ENCODE measurements at regions not wholly inside any gene's neighbourhood (a gene's known extent, or its start where the extent isn't known, plus 50 kb on each side); places are given as distances from the start of the nearest gene placed in this dataset.
A peak's percentile ranks its signal among the peaks of the same experiment; 100 is the strongest.

DNA sequence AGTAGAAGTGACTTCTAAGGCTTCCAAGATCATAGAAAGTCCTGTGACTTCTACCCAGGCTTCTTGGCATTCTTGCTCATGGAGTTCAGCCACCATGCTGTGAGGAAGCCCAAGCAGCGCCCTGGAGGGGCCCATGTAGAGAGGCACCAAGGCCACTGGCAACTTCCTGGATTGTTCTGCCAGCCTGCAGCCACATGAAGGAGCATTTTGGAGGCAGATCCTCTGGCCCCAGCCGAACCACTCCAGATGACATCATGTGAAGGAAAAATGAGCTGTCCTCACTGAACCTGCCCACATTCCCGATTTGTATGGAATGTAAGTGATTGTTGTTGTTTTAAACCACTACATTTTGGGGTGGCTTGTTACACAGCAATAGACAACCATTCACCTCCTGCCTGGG is 51.5 kb upstream of the MNX1 start:
- peak; percentile 45 for DNase-seq (ENCODE audit: low spot score)

DNA sequence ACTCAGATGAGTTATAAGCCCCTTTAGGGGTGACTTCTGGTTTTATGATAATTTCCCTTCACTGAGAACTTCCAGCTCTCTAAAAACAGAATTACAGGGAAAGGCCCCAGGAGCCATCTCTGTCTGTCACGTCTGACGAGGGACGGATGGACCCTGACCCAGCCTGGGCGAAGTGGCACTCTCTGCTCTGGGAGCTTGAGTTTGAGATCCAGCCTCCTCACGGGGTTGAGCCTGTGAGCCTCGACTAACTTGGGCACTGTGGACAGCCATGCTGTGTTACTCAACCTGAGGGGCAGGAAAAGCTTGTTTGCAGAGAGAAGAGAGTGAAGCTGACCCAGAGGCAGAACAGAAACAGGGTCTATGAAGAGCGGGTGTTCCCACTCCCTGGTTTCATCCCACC is 54.6 kb upstream of the MNX1 start:
- peak; percentile 62 for DNase-seq (ENCODE audit: low spot score)

DNA sequence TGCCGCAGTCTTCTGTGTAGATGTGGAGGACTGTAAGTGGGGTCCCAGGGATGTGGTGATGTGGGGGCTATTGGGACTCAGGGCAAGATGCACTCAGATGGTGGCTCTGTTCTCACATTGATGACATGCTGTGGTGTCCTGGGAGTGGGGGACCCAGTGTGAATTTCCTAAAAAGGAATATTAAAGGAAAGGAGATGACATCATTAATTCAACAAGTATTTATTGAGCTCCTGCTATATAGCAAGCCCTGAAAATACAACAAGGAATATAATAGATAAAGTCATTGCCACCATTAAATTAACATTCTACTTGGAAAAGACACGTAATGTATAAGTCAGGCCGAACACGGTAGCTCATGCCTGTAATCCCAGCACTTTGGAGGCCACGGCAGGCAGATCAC is 61.9 kb upstream of the MNX1 start:
- DNase-seq (ENCODE audit: low spot score), result peak; percentile 26

DNA sequence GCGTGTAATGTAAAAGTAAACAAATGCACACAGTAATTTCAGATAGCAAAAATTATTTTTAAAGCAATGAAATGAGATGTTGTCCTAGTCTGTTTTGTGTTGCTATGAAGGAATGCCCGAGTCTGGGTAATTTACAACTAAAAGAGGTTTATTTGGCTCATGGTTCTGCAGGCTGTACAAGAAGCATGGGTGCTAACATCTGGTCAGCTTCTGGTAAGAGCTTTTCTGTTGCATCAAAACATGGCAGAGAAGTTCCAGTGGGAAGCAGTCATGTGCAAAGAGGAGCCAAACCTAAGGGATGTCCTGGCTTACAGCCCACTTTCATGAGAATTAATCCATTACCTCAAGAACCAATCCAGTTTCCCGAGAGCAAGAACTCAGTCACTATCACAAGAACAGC is 62.9 kb upstream of the MNX1 start:
- DNase-seq (ENCODE audit: low spot score), result no peak

DNA sequence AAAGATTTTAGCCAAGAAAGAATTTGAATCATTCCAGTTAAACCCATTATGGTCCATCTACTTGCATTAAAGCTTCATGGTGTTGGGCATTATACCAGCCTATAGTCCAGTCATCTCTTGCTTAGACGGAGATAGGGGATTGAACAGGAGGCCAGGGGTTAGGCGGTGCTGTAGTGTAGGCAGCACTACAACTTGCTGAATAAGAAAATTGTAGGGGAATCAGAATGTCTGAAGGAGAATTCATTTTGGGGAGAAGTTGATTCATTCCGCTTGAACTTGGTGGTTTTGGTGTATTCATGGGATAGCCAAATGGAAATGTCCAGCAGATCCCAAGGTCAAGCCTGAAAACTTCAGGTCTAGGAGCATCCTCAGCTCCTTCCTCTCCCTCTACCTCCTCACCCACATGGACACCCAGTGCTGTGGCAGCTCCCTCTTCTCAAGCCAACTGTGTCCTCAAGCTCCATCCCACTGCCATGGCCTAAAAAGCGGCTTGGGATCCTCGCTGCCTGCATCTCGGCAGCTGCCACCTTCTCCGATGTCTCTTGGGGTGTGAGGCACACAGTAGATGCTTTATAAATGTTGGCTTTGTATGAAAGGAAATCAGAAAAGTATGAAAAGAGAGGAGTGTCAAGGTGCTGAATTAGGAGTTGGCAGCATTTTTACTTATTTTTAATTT is 63.6 kb upstream of the MNX1 start:
- no peak for DNase-seq (ENCODE audit: low spot score)

DNA sequence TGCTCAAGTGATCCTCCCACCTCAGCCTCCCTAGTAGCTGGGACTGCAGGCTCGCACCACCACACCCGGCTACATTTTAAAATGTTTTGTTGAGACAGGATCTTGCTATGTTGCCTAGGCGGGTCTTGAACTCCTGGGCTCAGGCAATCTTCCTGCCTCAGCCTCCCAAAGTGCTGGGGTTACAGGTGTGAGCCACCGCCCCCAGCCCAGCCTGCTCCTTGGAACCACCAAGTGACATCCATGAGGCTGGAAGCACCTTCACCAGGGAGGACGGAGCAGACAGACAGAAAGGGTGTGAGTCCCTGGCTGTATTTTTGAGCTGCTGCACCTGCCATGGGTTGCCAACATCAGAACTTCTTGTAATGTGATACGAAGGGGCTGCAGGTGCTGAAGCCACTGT is 62.3 kb upstream of the UBE3C start:
- no peak for DNase-seq (ENCODE audit: low spot score)

DNA sequence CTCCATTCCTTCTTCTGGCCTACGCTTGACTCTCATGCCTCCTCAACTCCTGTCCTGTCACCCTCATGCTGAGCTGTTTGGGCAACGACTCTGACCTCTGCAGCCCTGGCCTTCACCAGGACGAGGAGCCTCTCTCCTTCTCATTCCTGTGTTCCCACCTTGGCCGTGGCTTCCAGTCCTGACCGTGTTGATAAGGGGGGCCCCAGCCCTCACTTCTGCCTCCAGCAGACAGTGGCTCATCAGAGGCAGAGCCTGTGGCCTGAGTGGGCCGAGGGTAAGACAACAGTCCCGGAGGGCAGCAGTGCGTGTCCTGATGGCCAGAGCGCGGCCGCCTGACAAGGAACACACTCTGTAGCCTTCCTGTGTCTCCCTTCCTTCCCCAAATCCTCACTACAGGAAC is 61.7 kb upstream of the UBE3C start:
- peak; percentile 79 for DNase-seq (ENCODE audit: low spot score)

DNA sequence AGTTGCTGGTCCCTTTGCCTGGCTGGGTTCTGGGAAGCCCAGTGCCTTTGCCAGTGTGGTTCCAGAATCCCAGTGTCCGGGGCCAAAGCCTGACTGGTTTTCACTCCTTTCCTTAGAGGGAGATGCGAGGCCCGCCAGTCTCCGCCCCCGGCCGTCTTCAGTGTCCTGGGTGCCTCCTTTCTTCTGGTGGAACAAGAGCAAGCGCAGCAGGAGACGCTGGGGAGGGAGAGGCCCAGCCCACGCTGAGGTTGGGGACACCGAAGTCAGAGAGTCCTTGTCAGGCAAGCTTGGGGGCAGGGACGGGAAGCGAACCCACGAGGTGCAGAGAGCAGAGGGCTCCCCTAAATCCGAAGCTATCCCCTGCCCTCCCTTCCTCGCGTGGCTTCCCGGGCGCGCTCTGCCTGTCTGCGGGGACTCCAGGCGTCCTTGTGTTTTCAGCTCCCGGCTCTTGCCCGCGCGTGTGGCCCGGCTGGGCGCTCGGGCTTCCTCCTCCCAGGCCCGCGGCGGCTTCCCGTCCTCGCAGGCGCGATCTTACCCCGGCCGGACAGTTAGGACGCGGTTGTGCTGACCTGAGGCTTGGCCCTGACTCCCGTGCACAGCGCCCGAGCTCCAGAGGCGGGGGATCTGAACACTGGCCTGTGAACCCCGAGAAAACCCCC is 60.6 kb upstream of the UBE3C start:
- peak; percentile 80 for DNase-seq (ENCODE audit: low spot score)

DNA sequence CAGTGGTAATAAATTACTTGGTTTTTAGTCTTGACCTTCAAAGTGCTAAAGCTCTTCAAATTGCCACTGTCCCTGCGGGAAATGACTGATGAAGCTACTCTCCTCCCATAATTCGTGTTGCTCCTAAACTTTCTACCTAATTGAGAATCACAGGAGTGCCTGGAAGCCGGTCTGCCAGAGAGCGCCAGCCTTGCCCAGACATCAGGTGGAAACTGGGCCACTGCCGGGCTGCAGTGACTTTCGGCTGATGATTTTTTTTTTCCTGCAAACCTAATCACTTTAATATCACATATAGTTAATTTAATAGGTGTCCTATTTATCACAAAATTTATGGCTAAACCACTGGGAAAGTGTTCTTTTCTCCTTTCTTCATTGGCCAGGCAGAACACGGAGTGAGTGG is 59.6 kb upstream of the UBE3C start:
- peak; percentile 67 for DNase-seq (ENCODE audit: low spot score)

DNA sequence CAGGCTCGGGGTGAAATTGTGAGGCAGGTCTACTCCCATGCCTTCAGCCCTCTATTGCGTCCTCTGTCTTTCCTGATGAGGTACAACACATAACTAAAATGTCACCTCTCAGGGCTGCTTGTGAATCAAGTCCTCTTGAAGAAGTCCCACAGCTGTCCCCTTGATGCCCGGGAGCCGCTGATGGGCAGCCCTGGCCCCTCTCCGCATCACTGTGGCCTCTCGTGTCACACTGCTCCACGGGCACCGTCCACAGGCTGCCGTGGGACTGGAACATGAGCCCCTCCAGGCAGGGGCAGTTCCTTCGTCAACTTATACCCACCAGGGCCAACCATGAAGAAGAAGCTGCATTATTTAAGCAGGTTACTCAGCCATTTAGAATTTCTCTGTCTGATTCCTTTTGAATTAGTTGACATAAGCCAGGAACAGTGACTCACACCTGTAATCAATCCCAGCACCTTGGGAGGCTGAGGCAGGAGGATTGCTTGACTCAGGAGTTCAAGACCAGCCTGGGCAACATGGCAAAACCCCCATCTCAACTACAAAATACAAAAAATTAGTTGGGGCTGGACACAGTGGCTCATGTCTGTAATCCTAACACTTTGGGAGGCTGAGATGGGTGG is 58.5 kb upstream of the UBE3C start:
- DNase-seq (ENCODE audit: low spot score), result peak; percentile 62

DNA sequence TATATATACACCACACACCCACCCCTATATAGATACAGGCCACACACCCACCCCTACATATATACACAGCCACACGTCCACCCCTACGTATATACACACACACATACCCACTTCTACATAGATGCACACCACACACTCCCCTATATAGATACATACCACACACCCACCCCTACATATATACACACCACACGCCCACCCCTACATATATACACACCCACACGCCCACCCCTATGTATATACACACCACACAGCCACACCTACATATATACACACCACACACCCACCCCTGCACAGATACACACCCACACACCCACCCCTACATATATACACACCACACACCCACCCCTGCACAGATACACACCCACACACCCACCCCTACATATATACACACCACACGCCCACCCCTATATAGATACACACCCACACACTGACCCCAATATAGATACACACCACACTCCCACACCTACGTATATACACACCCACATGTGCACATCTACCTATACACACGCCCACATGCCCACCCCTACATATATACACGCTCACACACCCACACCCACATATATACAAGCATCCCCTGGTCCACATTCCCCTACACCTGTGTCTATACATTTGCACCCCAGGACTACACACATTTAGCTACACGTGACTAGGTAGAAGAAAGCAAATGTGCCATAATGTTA is 52.1 kb upstream of the UBE3C start:
- no peak for DNase-seq (ENCODE audit: low spot score)

DNA sequence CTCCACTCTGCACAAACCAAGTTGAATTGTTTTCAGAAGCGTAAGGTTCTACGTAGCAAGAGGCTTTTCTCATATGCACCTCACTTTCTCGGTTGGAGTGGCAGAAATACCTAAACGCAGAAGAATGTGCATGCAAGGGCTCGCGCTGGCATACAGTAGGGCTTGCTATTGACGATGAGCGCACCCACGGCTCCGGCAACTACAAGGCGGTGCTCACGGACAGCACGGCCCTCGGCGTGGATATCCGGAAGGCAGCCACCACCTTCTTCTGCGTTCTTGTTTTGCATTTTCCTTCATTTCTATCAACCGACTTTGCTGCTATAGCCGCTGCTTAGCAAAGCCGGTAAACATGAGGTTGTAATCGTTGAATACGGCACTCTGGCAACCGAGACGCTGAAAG is 51.1 kb upstream of the UBE3C start:
- DNase-seq (ENCODE audit: low spot score), result peak; percentile 43

DNA sequence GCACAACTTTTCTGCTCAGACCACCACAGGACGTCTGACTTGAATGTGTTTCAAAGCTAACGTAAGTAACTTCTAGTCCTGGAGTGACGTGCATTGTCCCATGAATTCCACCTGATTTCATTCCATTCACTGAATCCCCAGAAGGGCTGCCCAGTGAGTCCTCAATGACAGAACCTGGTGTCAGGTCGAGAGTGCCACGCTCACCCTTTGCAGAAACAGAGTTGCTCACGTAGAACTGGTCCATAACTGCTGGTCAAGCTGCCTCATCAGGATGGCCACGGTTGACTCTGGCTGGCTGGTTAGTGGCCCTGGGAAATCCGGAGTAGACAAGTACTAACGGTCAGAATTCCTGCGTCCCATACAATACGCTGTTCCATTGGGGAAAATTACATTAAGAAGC is 50.6 kb upstream of the UBE3C start:
- peak; percentile 60 for DNase-seq (ENCODE audit: low spot score)

Measured in mesenteric fat pad (tissue), 1 donor.